HCT116 (cell line): ENCODE measurements at regions not wholly inside any gene's neighbourhood (a gene's known extent, or its start where the extent isn't known, plus 50 kb on each side); places are given as distances from the start of the nearest gene placed in this dataset.

Source experiments
- ATAC-seq: fragments of 200-7000 bp; cut with Tn5 transposase; 2 replicates; pipeline ENCODE4 v1.9.1; 2020; ENCODE audit warnings: mild to moderate bottlenecking, moderate library complexity
- BruUV-seq: library from RNA; stranded (reverse); fragments of 400-500 nt; replicated peaks from 2 replicates; lab custom pipeline; 2021; lab: Mats Ljungman, UMichigan
- CTCF ChIA-PET: fragments of 300-600 bp; sonication (Branson Sonifier 250); formaldehyde crosslinking; loops from one replicate; lab custom pipeline; 2021; ENCODE audit warnings: antibody characterized with exemption; lab: Charles Lee
- POLR2A ChIA-PET: fragments of 300-600, 350-600 bp; sonication (Branson Sonifier 250); formaldehyde crosslinking; loops from one replicate; lab custom pipeline; 2021; ENCODE audit warnings: antibody characterized with exemption; lab: Charles Lee
- RAD21 ChIA-PET, 2 experiments: fragments of 300-600 bp; sonication (Branson Sonifier 250); formaldehyde crosslinking; loops; one replicate each; lab custom pipeline; 2023; ENCODE audit warnings: low total read pairs in 2 of 2; ENCODE audit not compliant: uncharacterized antibody in 2 of 2, unreplicated experiment in 2 of 2, low non-redundant PET in 1 of 2; lab: Charles Lee
- DNase-seq: peaks from one replicate; pipeline ENCODE4 v3.0.0-alpha.2; 2010; ENCODE audit warnings: low read depth, low spot score
- H2AFZ ChIP-seq: fragments of 200-600 bp; shearing (Covaris generic), sonication (generic); 2 replicates; pipeline ENCODE4 v1.6.1; 2017; ENCODE audit warnings: low read depth, mixed run types, mixed read lengths, antibody characterized with exemption, low read length; ENCODE audit not compliant: poor library complexity, severe bottlenecking
- H3K27ac ChIP-seq: 2 replicates; pipeline ENCODE4 v1.5.1; 2012; ENCODE audit warnings: low read depth, low read length
- H3K27me3 ChIP-seq: fragments of 200-600 bp; sonication (generic); 2 replicates; pipeline ENCODE4 v1.6.1; 2016; ENCODE audit warnings: mixed run types, low read length, mixed read lengths; ENCODE audit not compliant: insufficient read depth
- H3K36me3 ChIP-seq, 2 experiments: fragments of 200-500 bp in 1 of 2; fragments of 200-600 bp in 1 of 2; sonication (Bioruptor generic) in 1 of 2; sonication (generic) in 1 of 2; 2 replicates each; pipeline versions ENCODE4 v1.5.1 to v1.6.1; 2014 to 2016; ENCODE audit warnings: low read length in 2 of 2, inconsistent platforms in 1 of 2, mixed read lengths in 1 of 2, mixed run types in 1 of 2; ENCODE audit not compliant: insufficient read depth in 2 of 2, control insufficient read depth in 1 of 2
- H3K4me1 ChIP-seq, 2 experiments: fragments of 200-600 bp in 1 of 2; sonication (generic) in 1 of 2; 2 replicates each; pipeline versions ENCODE4 v1.5.1 to v1.6.1; 2012 to 2017; ENCODE audit warnings: low read length in 2 of 2, inconsistent platforms in 1 of 2, mild to moderate bottlenecking in 1 of 2, mixed read lengths in 1 of 2, mixed run types in 1 of 2, moderate library complexity in 1 of 2; ENCODE audit not compliant: insufficient read depth in 2 of 2, control insufficient read depth in 1 of 2
- H3K4me2 ChIP-seq: fragments of 200-600 bp; sonication (generic); 2 replicates; pipeline ENCODE4 v1.6.1; 2017; ENCODE audit warnings: mixed run types, low read length, mixed read lengths
- H3K4me3 ChIP-seq, 2 experiments: fragments of 200-600 bp in 1 of 2; sonication (generic) in 1 of 2; replicated peaks in 1 of 2; 2 replicates each; pipeline ENCODE4 v1.5.1; 2011 to 2016; ENCODE audit warnings: low read length in 2 of 2, control low read depth in 1 of 2, low read depth in 1 of 2, mild to moderate bottlenecking in 1 of 2, mixed read lengths in 1 of 2, mixed run types in 1 of 2
- H3K79me2 ChIP-seq: fragments of 200-600 bp; sonication (generic); 2 replicates; pipeline ENCODE4 v1.6.1; 2017; ENCODE audit warnings: mild to moderate bottlenecking, mixed run types, low read length, moderate library complexity, mixed read lengths; ENCODE audit not compliant: insufficient read depth
- H3K9ac ChIP-seq: fragments of 200-600 bp; sonication (generic); 2 replicates; pipeline ENCODE4 v1.6.1; 2016; ENCODE audit warnings: low read length, mixed read lengths
- H3K9me2 ChIP-seq: fragments of 200-600 bp; sonication (generic), shearing (Covaris generic); 2 replicates; pipeline ENCODE4 v1.6.1; 2017; ENCODE audit warnings: mixed run types, mild to moderate bottlenecking, moderate library complexity; ENCODE audit not compliant: insufficient read depth
- H3K9me3 ChIP-seq, 2 experiments: fragments of 200-500 bp in 1 of 2; fragments of 200-600 bp in 1 of 2; sonication (Bioruptor generic) in 1 of 2; sonication (generic) in 1 of 2; 2 replicates each; pipeline ENCODE4 v1.6.1; 2014 to 2017; ENCODE audit warnings: low read length in 2 of 2, mixed read lengths in 2 of 2, inconsistent platforms in 1 of 2, low read depth in 1 of 2, mild to moderate bottlenecking in 1 of 2, mixed run types in 1 of 2, moderate library complexity in 1 of 2; ENCODE audit not compliant: control insufficient read depth in 1 of 2, insufficient read depth in 1 of 2
- H4K20me1 ChIP-seq: fragments of 200-600 bp; sonication (generic), shearing (Covaris generic); 2 replicates; pipeline ENCODE4 v1.6.1; 2017; ENCODE audit warnings: mixed run types, mild to moderate bottlenecking, moderate library complexity; ENCODE audit not compliant: insufficient read depth
- CEBPB ChIP-seq: IDR thresholded peaks from 2 replicates; pipeline ENCODE4 v1.6.1; 2012; ENCODE audit warnings: low read depth
- EGR1 ChIP-seq: IDR thresholded peaks from 2 replicates; pipeline ENCODE4 v1.6.1; 2012; ENCODE audit warnings: low read depth
- ELF1 ChIP-seq: IDR thresholded peaks from 2 replicates; pipeline ENCODE4 v1.6.1; 2012; ENCODE audit warnings: low read depth, borderline replicate concordance
- EZH2 ChIP-seq: fragments of 200-600 bp; sonication (generic); IDR thresholded peaks from 2 replicates; pipeline ENCODE4 v1.6.1; 2017; ENCODE audit warnings: antibody characterized with exemption, mixed run types
- EZH2phosphoT487 ChIP-seq: fragments of 200-600 bp; IDR thresholded peaks from 2 replicates; pipeline ENCODE4 v1.6.1; 2018; ENCODE audit warnings: antibody characterized with exemption, borderline replicate concordance
- FOSL1 ChIP-seq: IDR thresholded peaks from 2 replicates; pipeline ENCODE4 v1.6.1; 2012; ENCODE audit warnings: low read depth
- JUND ChIP-seq: IDR thresholded peaks from 2 replicates; pipeline ENCODE4 v1.6.1; 2012
- POLR2A ChIP-seq: IDR thresholded peaks from 2 replicates; pipeline ENCODE4 v1.7.0; 2011; ENCODE audit warnings: borderline replicate concordance; ENCODE audit not compliant: insufficient read depth, insufficient read length; ENCODE audit errors: extremely low read depth
- POLR2AphosphoS5 ChIP-seq: IDR thresholded peaks from 2 replicates; pipeline ENCODE4 v1.6.1; 2011; ENCODE audit warnings: mild to moderate bottlenecking, low read depth, low read length, moderate library complexity
- SIN3A ChIP-seq: IDR thresholded peaks from 2 replicates; pipeline ENCODE4 v1.6.1; 2012; ENCODE audit warnings: low read depth
- SP1 ChIP-seq: IDR thresholded peaks from 2 replicates; pipeline ENCODE4 v1.6.1; 2012; ENCODE audit warnings: low read depth
- SRF ChIP-seq: IDR thresholded peaks from 2 replicates; pipeline ENCODE4 v1.6.1; 2012; ENCODE audit warnings: low read depth
- TCF7L2 ChIP-seq: IDR thresholded peaks from 2 replicates; pipeline ENCODE4 v1.7.0; 2011; ENCODE audit warnings: borderline replicate concordance, inconsistent platforms; ENCODE audit not compliant: insufficient read depth, insufficient read length; ENCODE audit errors: extremely low read depth
- intact Hi-C: fragments of 100-400 bp; cut with micrococcal nuclease; formaldehyde crosslinking; loops from 2 replicates; pipeline ENCODE4 v1.10.0; 2022
- TF ChIP-seq, protein P1 (sequence below): IDR thresholded peaks from 2 replicates; pipeline ENCODE4 v1.6.1; 2012; ENCODE audit warnings: low read depth

DNA sequence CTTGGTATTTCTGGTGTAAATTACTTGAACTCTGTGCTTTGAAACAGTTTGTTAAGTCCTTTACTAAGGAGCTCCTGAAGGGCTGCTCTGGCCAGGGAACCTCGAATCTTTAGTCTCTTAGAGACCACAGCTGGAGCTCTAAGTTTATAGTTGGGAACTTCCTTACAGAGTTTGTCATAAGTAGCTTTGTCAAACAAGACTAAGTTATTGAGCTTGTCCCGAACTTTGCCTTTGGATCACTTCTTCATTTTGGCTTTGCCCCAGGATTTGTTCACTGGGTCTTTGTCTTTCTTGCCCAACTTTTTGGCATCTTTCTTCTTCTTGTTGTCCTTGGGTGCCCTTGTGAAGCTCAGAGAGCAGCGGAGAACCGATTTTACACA, 64.8 kb downstream of the FAM50B start:
- no TSS peak for BruUV-seq
- ChIA-PET CTCF (interaction anchor here (1.4 to 2.1 kb wide), 3 partner anchors 19 to 104 kb away, joined by 3 to 13 read pairs (median 4); no protein-coding TSS in a partner anchor), RAD21 (no interaction called here), POLR2A (interaction anchor here (1.0 to 1.4 kb wide), 4 partner anchors 10 to 118 kb away, joined by 3 to 5 read pairs (median 4); a partner anchor contains a TSS)
- ATAC-seq (no peak), DNase-seq (no peak)
- no peak overlapping the region for H3K4me3 ChIP-seq
- H3K9me3 ChIP-seq: peaks cover 0 to 5% of the 10 kb centered on the region in 2 experiments; a peak in 1 of 4 replicates
- peaks cover 32 to 40% of the 10 kb centered on the region in 2 experiments for H3K4me1 ChIP-seq
- H3K9ac ChIP-seq: no peak overlapping the region
- no peaks in the 10 kb centered on the region; the same call in 1 of the 2 replicates for H3K27me3 ChIP-seq
- H3K27ac ChIP-seq: no peak overlapping the region
- intact Hi-C loops: no loop called here
- TF ChIP-seq EGR1: no peak
- TF ChIP-seq CEBPB: no peak
- TF ChIP-seq SRF: no peak
- TF ChIP-seq POLR2A: no peak
- TF ChIP-seq EZH2: no peak
- no peak for TF ChIP-seq SP1
- TF ChIP-seq EZH2phosphoT487: no peak
- no peak for TF ChIP-seq JUND
- no peak for TF ChIP-seq SIN3A
- TF ChIP-seq, protein P1, sequence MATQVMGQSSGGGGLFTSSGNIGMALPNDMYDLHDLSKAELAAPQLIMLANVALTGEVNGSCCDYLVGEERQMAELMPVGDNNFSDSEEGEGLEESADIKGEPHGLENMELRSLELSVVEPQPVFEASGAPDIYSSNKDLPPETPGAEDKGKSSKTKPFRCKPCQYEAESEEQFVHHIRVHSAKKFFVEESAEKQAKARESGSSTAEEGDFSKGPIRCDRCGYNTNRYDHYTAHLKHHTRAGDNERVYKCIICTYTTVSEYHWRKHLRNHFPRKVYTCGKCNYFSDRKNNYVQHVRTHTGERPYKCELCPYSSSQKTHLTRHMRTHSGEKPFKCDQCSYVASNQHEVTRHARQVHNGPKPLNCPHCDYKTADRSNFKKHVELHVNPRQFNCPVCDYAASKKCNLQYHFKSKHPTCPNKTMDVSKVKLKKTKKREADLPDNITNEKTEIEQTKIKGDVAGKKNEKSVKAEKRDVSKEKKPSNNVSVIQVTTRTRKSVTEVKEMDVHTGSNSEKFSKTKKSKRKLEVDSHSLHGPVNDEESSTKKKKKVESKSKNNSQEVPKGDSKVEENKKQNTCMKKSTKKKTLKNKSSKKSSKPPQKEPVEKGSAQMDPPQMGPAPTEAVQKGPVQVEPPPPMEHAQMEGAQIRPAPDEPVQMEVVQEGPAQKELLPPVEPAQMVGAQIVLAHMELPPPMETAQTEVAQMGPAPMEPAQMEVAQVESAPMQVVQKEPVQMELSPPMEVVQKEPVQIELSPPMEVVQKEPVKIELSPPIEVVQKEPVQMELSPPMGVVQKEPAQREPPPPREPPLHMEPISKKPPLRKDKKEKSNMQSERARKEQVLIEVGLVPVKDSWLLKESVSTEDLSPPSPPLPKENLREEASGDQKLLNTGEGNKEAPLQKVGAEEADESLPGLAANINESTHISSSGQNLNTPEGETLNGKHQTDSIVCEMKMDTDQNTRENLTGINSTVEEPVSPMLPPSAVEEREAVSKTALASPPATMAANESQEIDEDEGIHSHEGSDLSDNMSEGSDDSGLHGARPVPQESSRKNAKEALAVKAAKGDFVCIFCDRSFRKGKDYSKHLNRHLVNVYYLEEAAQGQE: no peak
- no peak for TF ChIP-seq POLR2AphosphoS5
- no peak for TF ChIP-seq FOSL1
- TF ChIP-seq ELF1: no peak
- TF ChIP-seq TCF7L2: no peak
- H3K4me2 ChIP-seq: no peak overlapping the region
- H3K79me2 ChIP-seq: no peaks in the 10 kb centered on the region
- no peaks in the 10 kb centered on the region for H3K36me3 ChIP-seq
- no peak overlapping the region for H2AFZ ChIP-seq
- no peaks in the 10 kb centered on the region for H3K9me2 ChIP-seq
- H4K20me1 ChIP-seq: no peaks in the 10 kb centered on the region
